ENCODE measurements at regions not wholly inside any gene's neighbourhood (a gene's known extent, or its start where the extent isn't known, plus 50 kb on each side); places are given as distances from the start of the nearest gene placed in this dataset.

DNA sequence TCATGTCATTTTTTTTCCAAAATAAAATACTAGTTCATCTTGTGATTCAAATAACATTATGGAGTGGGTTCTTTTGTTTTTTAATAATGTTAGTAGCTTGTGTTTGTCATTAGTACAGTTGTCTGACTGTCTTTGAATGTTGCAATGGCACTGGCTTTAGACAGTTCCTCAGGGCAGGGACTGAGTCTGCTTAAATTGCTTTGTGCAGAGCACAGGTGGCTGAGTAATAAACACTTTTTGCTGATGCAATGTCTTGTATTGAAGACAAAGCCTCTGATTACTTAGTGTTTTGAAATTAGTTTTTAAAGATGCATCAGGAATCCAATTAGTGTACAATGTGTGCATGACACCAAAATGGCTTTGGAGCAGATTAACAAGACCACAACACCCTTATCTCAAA is 88.7 kb upstream of the PCDH9 start:
- DNase-seq (no peak), ATAC-seq (ENCODE audit: low FRiP score) (no peak)
- no peaks in the 10 kb centered on the region for H3K27me3 ChIP-seq (ENCODE audit: control insufficient read depth in 1 of 2, insufficient read depth in 2 of 2, low read length in 1 of 2)
- H3K4me3 ChIP-seq (ENCODE audit: low read length in 2 of 2), result no peak overlapping the region
- H3K36me3 ChIP-seq (ENCODE audit: control insufficient read depth in 1 of 2, insufficient read depth in 2 of 2, low read length in 1 of 2), result no peaks in the 10 kb centered on the region
- H3K27ac ChIP-seq (ENCODE audit: low read depth in 1 of 2, low read length in 2 of 2), result no peak overlapping the region
- no peaks in the 10 kb centered on the region for H3K9me3 ChIP-seq (ENCODE audit: control insufficient read depth, low read length)
- no peaks in the 10 kb centered on the region for H3K4me1 ChIP-seq (ENCODE audit: control insufficient read depth in 1 of 2, insufficient read depth in 2 of 2, low read length in 2 of 2)
- intact Hi-C loops (cut with DNase I), result no loop called here

DNA sequence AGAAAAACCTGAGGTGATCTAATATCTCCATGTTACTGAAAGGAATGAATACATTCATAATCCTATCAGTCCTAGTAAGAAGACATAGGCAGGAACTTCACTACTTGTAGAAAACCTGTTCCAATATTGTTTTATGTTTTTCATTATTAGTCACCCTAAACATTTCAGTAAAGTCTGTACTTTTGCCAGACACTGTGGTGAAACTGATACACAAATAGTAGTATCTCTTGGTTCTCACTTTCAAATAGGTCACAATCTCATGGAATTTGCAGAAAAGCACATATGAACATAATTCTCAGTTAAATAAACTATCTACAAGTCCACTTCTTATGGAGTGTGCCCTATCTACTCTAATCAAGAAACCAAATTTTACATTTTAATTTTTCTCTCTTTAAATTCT is 88.3 kb upstream of the PCDH9 start:
- no peaks in the 10 kb centered on the region for H3K4me1 ChIP-seq (ENCODE audit: control insufficient read depth in 1 of 2, insufficient read depth in 2 of 2, low read length in 2 of 2)
- intact Hi-C loops (cut with DNase I), result no loop called here
- H3K36me3 ChIP-seq (ENCODE audit: control insufficient read depth in 1 of 2, insufficient read depth in 2 of 2, low read length in 1 of 2), result no peaks in the 10 kb centered on the region
- H3K27me3 ChIP-seq (ENCODE audit: control insufficient read depth in 1 of 2, insufficient read depth in 2 of 2, low read length in 1 of 2), result no peaks in the 10 kb centered on the region
- no peak overlapping the region for H3K27ac ChIP-seq (ENCODE audit: low read depth in 1 of 2, low read length in 2 of 2)
- no peak overlapping the region for H3K4me3 ChIP-seq (ENCODE audit: low read length in 2 of 2)
- H3K9me3 ChIP-seq (ENCODE audit: control insufficient read depth, low read length), result no peaks in the 10 kb centered on the region
- DNase-seq (no peak), ATAC-seq (ENCODE audit: low FRiP score) (no peak)

DNA sequence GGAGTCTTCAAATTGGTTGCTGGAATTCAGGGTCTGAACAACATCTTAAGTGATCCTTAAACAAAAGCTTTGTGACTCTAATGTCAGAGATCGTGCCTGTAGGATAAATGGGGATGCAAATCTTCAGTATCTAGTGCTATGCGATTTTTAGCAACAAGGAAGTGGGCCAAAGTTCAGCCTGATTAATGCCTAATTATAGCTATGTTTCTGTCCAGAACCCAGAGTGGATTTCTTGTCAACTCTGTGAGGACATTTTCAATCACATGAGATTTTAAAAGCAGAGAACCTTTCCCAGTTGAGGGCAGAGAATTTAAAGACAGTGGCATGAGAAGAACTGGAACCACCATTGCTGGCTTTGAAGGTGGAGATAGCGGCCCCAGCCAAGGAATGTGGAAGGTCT is 84.3 kb upstream of the PCDH9 start:
- intact Hi-C loops (cut with DNase I), result no loop called here
- 69 to 76% methylated on average over 3 of the region's 3 CpGs for WGBS, 2 donors
- DNase-seq, result no peak
- H3K27me3 ChIP-seq (ENCODE audit: control insufficient read depth in 1 of 2, insufficient read depth in 2 of 2, low read length in 1 of 2), result no peaks in the 10 kb centered on the region
- H3K4me1 ChIP-seq (ENCODE audit: control insufficient read depth in 1 of 2, insufficient read depth in 2 of 2, low read length in 2 of 2), result no peaks in the 10 kb centered on the region
- H3K36me3 ChIP-seq (ENCODE audit: control insufficient read depth in 1 of 2, insufficient read depth in 2 of 2, low read length in 1 of 2), result no peaks in the 10 kb centered on the region
- H3K27ac ChIP-seq (ENCODE audit: low read depth in 1 of 2, low read length in 2 of 2), result no peak overlapping the region
- H3K4me3 ChIP-seq (ENCODE audit: low read length in 2 of 2), result no peak overlapping the region
- ATAC-seq (ENCODE audit: low FRiP score), result no peak
- no peaks in the 10 kb centered on the region for H3K9me3 ChIP-seq (ENCODE audit: control insufficient read depth, low read length)

DNA sequence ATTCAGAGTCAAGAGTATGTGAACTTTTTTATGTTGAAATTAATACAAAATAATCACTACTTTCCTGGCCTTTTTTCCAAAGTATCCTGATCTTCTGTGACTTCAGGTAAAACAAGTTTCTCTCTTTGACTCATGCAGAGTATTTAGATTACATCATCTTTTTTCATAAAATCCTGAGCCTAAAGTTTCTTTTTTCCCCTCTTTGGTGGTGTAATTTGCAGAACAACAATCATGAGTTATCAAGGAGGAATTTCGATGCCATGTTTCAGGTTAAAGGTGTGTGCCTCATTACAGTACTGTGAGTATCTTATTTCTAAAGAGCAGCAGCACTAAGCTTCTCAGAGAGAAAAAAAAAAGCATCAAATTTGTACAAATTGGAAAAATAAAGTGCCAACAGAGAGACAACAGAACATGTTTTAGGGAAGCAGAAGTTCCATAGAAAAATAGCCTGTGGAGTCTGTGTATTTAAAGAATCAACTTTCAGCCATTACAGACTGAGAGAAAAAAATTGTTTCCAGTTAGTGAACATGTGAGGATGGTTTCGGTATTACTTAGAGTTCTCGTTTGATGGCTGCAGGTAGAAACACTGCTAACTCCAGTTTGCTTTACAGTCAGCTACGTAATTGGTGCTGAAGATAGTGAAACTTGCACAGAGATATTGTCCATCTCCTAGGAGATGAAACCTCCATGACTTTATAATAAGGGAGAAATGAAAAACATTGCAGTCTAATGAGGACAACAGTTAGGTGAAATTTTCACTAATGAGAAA is 78.1 kb upstream of the PCDH9 start:
- intact Hi-C loops (cut with DNase I), result no loop called here
- 79 to 82% methylated on average over 4 of the region's 4 CpGs for WGBS, 2 donors

DNA sequence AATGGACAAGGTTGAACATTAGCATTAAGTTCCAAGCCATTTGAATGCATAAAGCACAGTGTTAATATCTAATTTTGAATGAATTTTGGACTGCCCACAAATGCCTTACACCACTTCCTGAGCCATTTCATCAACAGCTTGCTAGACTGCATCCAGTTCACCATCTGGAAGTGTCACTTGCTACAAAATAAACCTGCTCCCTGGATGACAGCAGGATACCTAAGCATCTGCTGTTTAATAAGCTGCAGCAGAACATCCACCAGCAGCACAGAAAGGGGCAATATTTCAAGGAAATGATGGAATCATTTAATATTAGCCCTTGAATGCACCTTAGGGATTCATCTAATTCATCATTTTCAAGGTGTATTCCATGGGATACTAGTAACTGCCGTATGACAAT is 76.6 kb upstream of the PCDH9 start:
- no peak overlapping the region for H3K4me3 ChIP-seq (ENCODE audit: low read length in 2 of 2)
- no peak overlapping the region for H3K27ac ChIP-seq (ENCODE audit: low read depth in 1 of 2, low read length in 2 of 2)
- intact Hi-C loops (cut with DNase I), result no loop called here
- H3K36me3 ChIP-seq (ENCODE audit: control insufficient read depth in 1 of 2, insufficient read depth in 2 of 2, low read length in 1 of 2), result no peaks in the 10 kb centered on the region
- DNase-seq (no peak), ATAC-seq (ENCODE audit: low FRiP score) (no peak)
- no peaks in the 10 kb centered on the region for H3K4me1 ChIP-seq (ENCODE audit: control insufficient read depth in 1 of 2, insufficient read depth in 2 of 2, low read length in 2 of 2)
- no peaks in the 10 kb centered on the region for H3K27me3 ChIP-seq (ENCODE audit: control insufficient read depth in 1 of 2, insufficient read depth in 2 of 2, low read length in 1 of 2)
- WGBS, 2 donors, result 87 to 90% methylated on average over 1 of the region's 1 CpG
- H3K9me3 ChIP-seq (ENCODE audit: control insufficient read depth, low read length), result no peaks in the 10 kb centered on the region

More for the DNA sequence above, 78.1 kb upstream of the PCDH9 start:
- ATAC-seq (ENCODE audit: low FRiP score) (no peak), DNase-seq (no peak)
- Histone ChIP-seq H3K4me1 (ENCODE audit: control insufficient read depth in 1 of 2, insufficient read depth in 2 of 2, low read length in 2 of 2) (no peaks in the 10 kb centered on the region), H3K36me3 (ENCODE audit: control insufficient read depth in 1 of 2, insufficient read depth in 2 of 2, low read length in 1 of 2) (no peaks in the 10 kb centered on the region), H3K4me3 (ENCODE audit: low read length in 2 of 2) (no peak overlapping the region), H3K9me3 (ENCODE audit: control insufficient read depth, low read length) (no peaks in the 10 kb centered on the region), H3K27ac (ENCODE audit: low read depth in 1 of 2, low read length in 2 of 2) (no peak overlapping the region), H3K27me3 (ENCODE audit: control insufficient read depth in 1 of 2, insufficient read depth in 2 of 2, low read length in 1 of 2) (no peaks in the 10 kb centered on the region)

DNA sequence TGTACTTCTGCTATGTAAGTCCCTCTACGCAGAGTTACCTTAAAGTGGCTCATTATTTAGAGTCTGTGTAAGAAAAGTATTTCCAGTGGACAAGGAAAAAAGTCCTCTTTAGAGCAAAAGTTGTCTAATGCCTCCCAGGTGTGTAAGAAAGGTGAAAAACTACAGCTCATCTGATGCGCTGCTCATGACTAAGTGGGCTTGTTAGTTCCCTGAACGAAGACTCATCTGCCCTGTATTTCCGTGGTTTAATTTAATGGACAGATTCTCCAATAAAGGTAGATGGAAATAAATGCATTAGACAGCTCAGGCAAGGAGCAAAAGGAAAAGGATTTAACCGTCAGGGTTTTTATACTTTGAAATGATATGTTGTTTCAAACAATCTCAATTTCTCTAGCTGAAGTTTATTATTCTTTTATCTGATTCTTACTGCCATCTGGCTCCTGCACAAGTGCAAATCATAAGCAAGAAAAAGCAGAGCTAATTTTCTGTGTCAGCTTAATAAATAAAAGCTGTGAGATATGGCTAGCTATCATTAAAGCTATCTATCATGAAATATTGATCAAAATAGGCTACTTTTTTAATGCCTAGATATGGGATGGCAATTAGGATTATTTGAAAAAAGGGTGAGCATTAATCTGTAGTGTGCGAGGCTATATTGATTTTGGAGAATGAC is 73.7 kb upstream of the PCDH9 start:
- Histone ChIP-seq H3K9me3 (ENCODE audit: control insufficient read depth, low read length) (no peaks in the 10 kb centered on the region), H3K27me3 (ENCODE audit: control insufficient read depth in 1 of 2, insufficient read depth in 2 of 2, low read length in 1 of 2) (no peaks in the 10 kb centered on the region), H3K36me3 (ENCODE audit: control insufficient read depth in 1 of 2, insufficient read depth in 2 of 2, low read length in 1 of 2) (no peaks in the 10 kb centered on the region), H3K4me3 (ENCODE audit: low read length in 2 of 2) (no peak overlapping the region), H3K4me1 (ENCODE audit: control insufficient read depth in 1 of 2, insufficient read depth in 2 of 2, low read length in 2 of 2) (no peaks in the 10 kb centered on the region), H3K27ac (ENCODE audit: low read depth in 1 of 2, low read length in 2 of 2) (no peak overlapping the region)
- WGBS, 2 donors, result 51 to 66% methylated on average over 6 of the region's 6 CpGs
- intact Hi-C loops (cut with DNase I), result no loop called here
- DNase-seq, result no peak
- no peak for ATAC-seq (ENCODE audit: low FRiP score)

DNA sequence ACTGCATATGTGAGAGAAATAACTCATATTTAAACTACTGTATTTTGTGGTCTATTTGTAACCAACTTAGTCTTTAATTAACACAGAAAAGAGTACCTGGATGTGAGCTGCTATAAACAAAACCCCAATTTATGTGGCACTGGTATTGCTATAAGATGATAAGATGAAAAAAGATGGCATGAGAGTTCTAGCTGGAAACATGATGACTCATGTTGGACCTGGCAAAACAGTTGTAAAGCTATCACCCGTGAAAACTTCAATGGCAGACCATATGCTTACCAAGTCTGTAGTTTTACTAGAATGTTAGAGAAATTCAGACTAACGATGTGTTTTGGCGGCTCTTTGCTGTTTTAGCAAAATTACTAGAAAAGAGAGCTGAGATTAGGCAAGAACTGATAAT is 69.6 kb upstream of the PCDH9 start:
- no peaks in the 10 kb centered on the region for H3K27me3 ChIP-seq (ENCODE audit: control insufficient read depth in 1 of 2, insufficient read depth in 2 of 2, low read length in 1 of 2)
- WGBS, 2 donors, result 76 to 80% methylated on average over 3 of the region's 3 CpGs
- H3K4me1 ChIP-seq (ENCODE audit: control insufficient read depth in 1 of 2, insufficient read depth in 2 of 2, low read length in 2 of 2), result no peaks in the 10 kb centered on the region
- intact Hi-C loops (cut with DNase I), result no loop called here
- H3K27ac ChIP-seq (ENCODE audit: low read depth in 1 of 2, low read length in 2 of 2), result no peak overlapping the region
- DNase-seq, result no peak
- no peak for ATAC-seq (ENCODE audit: low FRiP score)
- H3K36me3 ChIP-seq (ENCODE audit: control insufficient read depth in 1 of 2, insufficient read depth in 2 of 2, low read length in 1 of 2), result no peaks in the 10 kb centered on the region
- H3K4me3 ChIP-seq (ENCODE audit: low read length in 2 of 2), result no peak overlapping the region
- no peaks in the 10 kb centered on the region for H3K9me3 ChIP-seq (ENCODE audit: control insufficient read depth, low read length)

DNA sequence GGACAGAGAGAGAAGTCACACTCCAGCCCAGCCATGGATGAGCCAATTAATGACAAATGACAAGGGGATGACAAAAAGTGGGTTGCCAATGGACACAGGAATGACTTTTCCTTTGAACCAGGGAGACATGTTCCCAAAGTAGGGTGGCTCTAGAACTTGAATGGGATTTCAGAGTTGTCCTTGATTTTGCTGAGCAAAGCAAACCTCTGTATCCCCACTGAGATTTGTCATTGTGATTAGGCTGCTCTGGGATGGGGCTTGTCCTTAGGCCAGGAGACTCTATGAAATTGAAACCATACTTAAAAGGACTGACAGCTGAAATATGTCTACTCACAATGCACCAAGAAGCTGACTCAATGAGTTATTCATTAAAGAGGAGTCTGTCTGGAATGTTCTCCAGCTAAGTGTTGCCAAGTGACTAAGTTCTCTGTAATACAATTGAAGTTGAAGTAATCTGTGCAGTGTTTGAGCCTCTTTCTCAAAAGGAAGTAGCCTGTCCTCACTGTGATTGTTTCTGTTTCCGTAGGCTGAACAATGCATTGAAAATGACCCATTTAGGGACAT is 69.0 kb upstream of the PCDH9 start:
- Histone ChIP-seq H3K4me3 (ENCODE audit: low read length in 2 of 2) (no peak overlapping the region), H3K27me3 (ENCODE audit: control insufficient read depth in 1 of 2, insufficient read depth in 2 of 2, low read length in 1 of 2) (no peaks in the 10 kb centered on the region), H3K9me3 (ENCODE audit: control insufficient read depth, low read length) (no peaks in the 10 kb centered on the region), H3K36me3 (ENCODE audit: control insufficient read depth in 1 of 2, insufficient read depth in 2 of 2, low read length in 1 of 2) (no peaks in the 10 kb centered on the region), H3K4me1 (ENCODE audit: control insufficient read depth in 1 of 2, insufficient read depth in 2 of 2, low read length in 2 of 2) (no peaks in the 10 kb centered on the region), H3K27ac (ENCODE audit: low read depth in 1 of 2, low read length in 2 of 2) (no peak overlapping the region)
- intact Hi-C loops (cut with DNase I), result no loop called here
- no peak for ATAC-seq (ENCODE audit: low FRiP score)
- DNase-seq, result no peak
- 81 to 86% methylated on average over 1 of the region's 1 CpG for WGBS, 2 donors

DNA sequence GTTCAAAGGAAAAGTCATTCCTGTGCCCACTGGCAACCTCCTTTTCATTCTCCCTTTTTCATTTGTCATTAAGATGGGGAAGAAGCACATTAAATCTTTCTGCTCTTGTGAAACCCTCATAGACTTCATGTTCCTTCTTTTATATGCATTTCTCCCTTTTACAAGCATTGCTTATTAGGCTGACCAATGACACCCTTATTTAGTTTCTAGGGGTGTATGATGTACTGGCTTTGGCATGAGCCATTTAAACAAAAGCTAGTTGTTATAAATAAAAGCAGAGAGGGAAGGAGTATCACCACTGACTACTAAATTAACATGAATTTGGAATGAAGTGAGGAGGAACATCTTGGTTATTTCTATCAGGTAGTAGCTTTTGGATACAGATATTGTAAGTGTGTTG is 68.2 kb upstream of the PCDH9 start:
- H3K36me3 ChIP-seq (ENCODE audit: control insufficient read depth in 1 of 2, insufficient read depth in 2 of 2, low read length in 1 of 2), result no peaks in the 10 kb centered on the region
- H3K4me3 ChIP-seq (ENCODE audit: low read length in 2 of 2), result no peak overlapping the region
- intact Hi-C loops (cut with DNase I), result no loop called here
- no peaks in the 10 kb centered on the region for H3K9me3 ChIP-seq (ENCODE audit: control insufficient read depth, low read length)
- ATAC-seq (ENCODE audit: low FRiP score) (no peak), DNase-seq (no peak)
- H3K27me3 ChIP-seq (ENCODE audit: control insufficient read depth in 1 of 2, insufficient read depth in 2 of 2, low read length in 1 of 2), result no peaks in the 10 kb centered on the region
- H3K4me1 ChIP-seq (ENCODE audit: control insufficient read depth in 1 of 2, insufficient read depth in 2 of 2, low read length in 2 of 2), result no peaks in the 10 kb centered on the region
- no peak overlapping the region for H3K27ac ChIP-seq (ENCODE audit: low read depth in 1 of 2, low read length in 2 of 2)

All from aorta (tissue), 5 donors.